Stimulated activated naive CD4-positive, alpha-beta T cell (primary cell): ENCODE measurements at regions not wholly inside any gene's neighbourhood (a gene's known extent, or its start where the extent isn't known, plus 50 kb on each side); places are given as distances from the start of the nearest gene placed in this dataset.

Source experiments
- DNase-seq, 6 experiments: peaks; one replicate each; lab custom pipeline; 2025; lab: John Stamatoyannopoulos, UW

DNA sequence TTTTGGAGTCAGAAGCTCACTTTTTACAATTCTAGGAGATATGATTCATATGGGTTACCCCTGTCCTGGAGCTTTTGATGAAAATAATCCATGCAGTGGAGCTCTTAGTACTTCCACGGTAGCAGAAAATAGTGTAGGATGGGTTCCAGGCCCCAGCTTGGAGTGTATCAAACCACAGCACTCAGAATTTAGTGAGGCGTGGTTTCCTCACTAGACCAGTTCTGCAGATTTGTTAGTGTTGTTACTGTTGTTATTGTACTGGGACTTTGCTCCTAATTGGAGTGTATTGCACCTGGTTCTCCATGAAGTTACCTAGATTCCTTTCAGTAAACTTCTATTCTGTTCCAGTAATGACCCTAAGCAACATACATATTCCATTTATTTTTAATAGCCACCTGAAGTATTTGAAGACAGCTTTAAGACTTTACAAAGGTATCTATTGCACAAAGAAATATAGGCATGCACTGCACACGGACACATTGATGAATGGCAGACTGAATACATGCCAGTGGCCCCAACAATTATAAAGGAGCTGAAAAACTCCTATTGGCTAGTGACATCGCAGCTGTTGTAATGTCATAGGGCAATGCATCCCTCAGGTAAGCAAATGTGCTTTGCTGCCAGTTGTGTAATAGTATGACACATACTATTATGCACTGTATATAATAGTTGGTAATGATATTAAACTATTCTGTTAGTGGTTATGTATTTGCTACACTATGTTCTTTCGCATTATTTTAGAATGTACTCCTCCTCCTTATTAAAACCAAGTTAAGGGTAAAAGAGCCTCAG lies 1058.0 kb downstream of the KCNT2 start:
- DNase-seq, result no peak

GRCh38 chr1:195530961-195531360 lies 1077.3 kb downstream of the KCNT2 start:
- no peak for DNase-seq

DNA sequence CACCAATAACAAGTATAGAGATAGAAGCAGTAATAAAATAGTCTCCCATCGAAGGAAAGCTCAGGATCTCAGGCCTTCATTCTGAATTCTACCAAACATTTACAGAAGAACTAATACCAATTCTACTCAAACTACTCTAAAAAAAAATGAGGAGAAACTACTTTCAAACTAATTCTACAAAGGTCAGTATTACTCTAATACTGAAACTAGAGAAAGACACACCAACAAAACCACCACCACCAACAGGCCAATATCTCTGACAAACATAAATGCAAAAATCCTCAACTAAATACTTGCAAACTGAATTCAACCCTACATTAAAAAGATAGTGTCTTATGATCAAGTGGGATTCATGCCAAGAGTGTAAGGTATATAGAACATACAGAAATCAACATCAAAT lies 1078.4 kb downstream of the KCNT2 start:
- DNase-seq, result no peak

DNA sequence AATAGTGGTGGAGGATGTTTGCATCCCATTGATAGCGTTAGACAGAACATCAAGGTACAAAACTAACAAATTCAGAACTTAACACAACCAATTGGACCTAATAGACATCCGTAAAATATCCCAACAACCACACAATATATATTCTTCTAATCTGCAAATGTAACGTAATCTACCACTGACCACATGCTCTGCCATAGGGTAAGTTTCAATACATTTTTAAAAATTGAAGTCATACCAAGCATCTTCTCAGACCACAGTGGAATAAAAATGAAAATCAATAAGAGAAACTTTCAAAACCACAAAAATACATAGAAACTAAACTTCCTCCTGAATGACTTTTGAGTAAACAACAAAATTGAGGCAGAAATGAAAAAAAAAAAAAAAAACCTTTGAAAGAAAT lies 1087.5 kb downstream of the KCNT2 start:
- DNase-seq, result no peak

GRCh38 chr1:195516036-195516435 lies 1092.2 kb downstream of the KCNT2 start:
- DNase-seq, result no peak

- DNase-seq, result no peak
Observed at GRCh38 chr1:195511501-195511900, 1096.7 kb downstream of the KCNT2 start.

DNA sequence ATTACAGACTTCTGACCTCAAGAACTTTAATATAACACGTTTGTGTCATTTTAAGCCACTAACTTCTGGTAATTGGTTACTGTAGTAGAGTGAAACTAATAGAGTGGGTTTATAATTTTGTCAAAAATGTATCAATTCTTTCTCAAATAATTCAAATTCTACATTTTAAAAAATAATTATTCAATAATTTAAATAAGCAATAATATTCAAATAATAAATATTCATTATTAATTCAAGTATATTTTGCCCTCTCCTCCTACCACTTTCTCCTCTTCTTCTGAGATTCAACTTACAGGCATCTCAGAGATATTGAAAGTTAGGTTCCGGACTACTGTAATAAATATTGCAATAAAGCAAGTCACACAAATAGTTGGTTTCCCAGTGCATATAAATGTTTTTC lies 1107.1 kb downstream of the KCNT2 start:
- no peak for DNase-seq

DNA sequence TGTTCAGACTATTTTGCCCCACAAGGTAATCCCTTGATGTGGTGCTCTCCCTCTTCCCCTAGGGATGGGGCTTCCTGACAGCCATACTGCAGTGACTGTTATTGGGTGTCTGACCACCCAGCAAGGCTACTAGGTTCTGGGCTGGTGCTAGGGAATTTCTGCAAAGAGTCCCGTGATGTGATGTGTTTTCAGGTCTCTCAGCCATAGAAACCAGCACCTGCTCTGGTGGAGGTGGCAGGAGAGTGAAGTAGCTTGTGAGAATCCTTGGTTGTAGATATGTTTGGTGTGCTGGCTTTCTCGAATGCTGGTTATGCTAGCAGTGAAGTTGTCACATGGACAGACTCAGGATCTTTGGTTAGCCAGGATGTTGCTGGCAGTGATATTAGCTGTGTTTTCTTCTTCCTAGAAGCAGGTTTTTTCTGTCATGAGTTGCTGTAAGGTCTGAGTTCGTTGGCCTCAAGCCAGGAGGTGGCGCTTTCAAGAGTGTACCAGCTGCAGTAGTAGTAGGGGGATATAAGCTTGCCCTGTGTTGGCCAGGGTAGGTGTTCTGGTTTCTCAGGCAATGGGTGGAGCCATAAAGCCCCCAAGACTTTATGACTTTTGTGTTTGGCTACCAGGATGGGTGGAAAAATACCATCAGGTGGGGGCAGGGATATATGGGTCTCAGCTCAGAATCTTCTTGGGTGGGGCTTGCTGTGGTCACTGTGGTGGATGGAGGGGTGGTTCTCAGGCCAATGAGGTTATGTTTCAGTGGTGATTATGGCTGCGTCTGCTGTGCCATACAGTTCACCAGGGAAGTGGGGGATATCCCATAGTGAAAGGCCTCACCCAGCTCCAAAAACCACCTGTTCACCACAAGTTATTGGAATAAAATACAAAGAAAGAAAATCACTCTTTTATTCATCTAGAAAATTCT lies 1112.3 kb downstream of the KCNT2 start:
- DNase-seq, result no peak

DNA sequence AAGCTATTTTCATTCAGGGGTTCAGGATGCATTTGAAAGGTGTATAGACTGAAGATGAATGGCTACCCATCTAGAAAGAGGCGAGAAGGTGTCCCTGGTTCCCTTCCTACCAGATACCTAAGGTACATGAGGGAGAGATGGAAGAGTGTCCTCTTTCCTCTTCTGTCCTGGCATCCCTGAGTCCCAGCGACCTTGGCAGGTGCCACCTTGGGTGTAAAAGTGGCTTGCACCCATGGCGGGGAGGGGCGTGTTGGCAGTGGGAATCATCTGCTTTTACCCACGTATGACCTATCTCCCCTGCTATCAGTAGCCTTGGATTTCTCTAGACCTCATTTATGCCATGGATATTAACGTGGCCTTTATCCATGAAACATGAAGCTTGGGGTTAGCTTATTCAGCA lies 1126.1 kb downstream of the KCNT2 start:
- DNase-seq, result no peak

GRCh38 chr1:195481293-195481692 lies 1126.9 kb downstream of the KCNT2 start:
- DNase-seq, result no peak

GRCh38 chr1:195475568-195475967 lies 1132.7 kb downstream of the KCNT2 start:
- DNase-seq, result no peak

GRCh38 chr1:195472291-195472690 lies 1135.9 kb downstream of the KCNT2 start:
- no peak for DNase-seq

DNA sequence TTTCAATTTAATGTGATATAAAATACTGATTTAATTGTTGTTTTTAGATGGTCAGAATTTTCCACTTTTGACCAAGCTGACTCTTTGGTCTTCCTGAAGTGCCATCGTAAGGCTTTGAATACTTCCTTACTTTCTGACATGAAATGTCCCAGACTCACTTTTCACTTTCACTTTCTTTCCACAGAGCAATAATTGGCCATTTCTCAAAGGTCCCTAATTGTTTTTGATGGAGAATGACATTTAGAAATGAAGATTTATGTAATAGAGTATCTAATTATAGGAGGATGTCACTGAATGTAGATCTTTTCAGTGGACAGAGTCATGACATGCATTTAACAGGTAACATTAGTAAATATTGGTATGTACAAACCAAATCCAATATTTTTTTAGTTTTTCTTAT lies 1141.6 kb downstream of the KCNT2 start:
- no peak for DNase-seq

DNA sequence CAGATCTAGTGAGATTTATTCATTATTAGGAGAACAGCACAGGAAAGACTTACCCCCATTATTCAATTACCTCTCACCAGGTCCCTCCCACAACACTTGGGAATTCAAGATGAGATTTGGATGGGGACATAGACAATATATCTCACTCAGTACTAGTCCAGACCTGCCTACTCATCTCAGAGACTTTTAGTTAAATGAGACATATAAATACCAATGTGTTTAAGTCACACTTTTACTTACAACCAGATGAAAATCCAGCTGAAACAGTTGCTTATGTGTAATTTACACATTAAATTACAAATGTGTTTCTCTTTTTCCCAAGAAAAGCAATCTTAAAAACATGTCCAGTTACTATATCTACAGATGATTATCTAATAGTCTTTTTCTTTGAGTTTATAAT lies 1145.6 kb downstream of the KCNT2 start:
- DNase-seq, result no peak

DNA sequence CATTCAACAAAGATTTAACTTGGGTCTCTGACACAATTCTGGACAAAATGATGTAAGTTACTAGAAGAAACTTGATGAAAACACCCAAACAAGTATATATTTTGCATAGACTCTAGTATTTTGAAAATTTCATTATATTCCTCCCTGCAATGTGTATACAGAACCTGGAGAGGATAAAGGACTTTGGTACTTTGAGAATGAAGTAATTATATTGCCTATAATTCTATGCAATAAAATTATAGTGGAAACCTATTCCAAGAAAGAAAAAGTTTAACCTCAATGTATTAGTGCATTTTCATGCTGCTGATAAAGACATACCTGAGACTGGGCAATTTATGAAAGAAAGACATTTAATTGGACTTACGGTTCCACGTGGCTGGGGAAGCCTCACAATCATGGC lies 1146.1 kb downstream of the KCNT2 start:
- DNase-seq, result no peak

DNA sequence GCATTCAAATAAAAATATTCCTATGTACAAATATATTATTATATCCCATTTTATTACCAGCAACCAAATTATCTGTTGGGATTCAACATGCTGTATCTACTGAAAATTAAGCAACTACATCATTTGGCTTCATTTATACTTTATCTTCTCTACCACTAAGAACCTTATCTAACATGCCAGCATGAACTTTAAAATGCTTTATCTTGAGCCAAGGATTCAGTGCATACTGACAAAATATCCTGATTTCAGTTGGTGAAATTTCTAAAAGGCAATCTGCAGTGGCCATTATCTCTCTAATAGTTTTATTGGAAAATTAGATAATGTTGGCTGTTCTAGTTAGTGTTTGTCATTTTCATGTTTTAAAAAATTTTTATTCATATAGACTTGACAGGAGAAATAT lies 1149.9 kb downstream of the KCNT2 start:
- DNase-seq, result no peak

DNA sequence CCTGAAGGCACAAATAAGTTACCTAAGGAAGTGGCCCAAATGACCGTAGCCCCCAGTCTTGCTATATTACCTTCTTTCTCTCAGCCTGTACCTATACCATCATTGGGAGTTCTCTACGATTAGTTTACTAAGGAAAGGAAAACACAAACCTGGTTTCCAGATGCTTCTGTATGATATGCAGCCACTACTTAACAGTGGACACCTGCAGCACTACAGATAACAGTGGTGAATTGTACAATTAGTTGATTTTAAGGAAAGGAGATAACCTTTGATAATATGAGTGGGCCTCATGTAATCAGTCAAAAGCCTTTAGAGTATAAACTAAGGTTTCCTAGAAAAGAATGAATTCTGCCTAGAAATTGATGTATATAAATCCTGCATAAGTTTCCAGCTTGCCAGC lies 1157.4 kb downstream of the KCNT2 start:
- no peak for DNase-seq

- DNase-seq, result no peak
Observed at GRCh38 chr1:195439661-195440060, 1168.6 kb downstream of the KCNT2 start.

- no peak for DNase-seq
Observed at GRCh38 chr1:195434566-195435203, 1173.6 kb downstream of the KCNT2 start.

DNA sequence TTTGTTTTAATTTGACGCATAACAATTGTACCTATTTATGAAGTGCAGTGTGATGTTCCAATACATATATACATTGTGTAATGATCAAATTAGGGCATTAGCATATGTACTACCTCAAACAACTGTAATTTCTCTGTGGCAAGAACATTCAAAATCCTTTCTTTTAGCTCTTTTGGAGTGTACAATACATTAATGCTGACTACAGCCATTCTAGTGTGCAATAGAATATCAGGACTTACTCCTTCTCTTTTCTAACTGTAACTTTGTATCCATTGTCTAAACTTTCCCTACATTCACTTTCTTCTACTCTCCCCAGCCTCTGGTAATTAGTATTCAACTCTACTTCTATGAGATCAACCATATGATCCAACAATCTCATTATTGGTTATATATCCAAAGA lies 1177.4 kb downstream of the KCNT2 start:
- DNase-seq, result no peak

GRCh38 chr1:195428927-195429326 lies 1179.3 kb downstream of the KCNT2 start:
- no peak for DNase-seq

- no peak for DNase-seq
Observed at GRCh38 chr1:195415584-195415983, 1192.7 kb downstream of the KCNT2 start.

DNA sequence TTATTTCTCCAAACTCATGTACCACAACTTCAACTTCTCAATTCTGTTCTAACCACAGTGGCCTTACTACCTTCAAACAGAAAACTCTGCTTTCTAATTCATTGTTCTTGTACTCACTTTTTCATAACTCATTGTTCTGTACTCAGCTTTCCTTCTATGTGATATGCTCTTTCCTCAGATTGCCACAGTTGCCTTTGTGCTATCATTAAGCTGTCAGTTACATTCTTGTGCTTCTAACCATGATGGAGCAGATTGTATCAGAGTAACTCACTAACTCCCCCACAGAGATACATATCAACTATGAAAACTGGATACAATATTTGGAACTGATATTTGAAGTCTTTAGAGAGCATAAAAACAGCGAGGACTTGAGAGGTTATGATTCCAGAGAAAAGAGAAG lies 1213.7 kb downstream of the KCNT2 start:
- no peak for DNase-seq
